OCI-LY3 (cell line): ENCODE measurements at regions not wholly inside any gene's neighbourhood (a gene's known extent, or its start where the extent isn't known, plus 50 kb on each side); places are given as distances from the start of the nearest gene placed in this dataset.

Source experiments
- H2AFZ ChIP-seq: fragments of 200-600, 300-600 bp; shearing (Covaris generic); 2 replicates; pipeline ENCODE4 v1.6.0; 2014; ENCODE audit warnings: antibody characterized with exemption, low read depth, low read length
- H3K27ac ChIP-seq: fragments of 200-600, 300-600 bp; sonication (generic); 2 replicates; pipeline ENCODE4 v1.5.1; 2014; ENCODE audit warnings: mild to moderate bottlenecking, low read length, moderate library complexity, mixed read lengths
- H3K27me3 ChIP-seq: fragments of 200-600, 300-600 bp; sonication (generic); 2 replicates; pipeline ENCODE4 v1.6.1; 2014; ENCODE audit warnings: low read depth, low read length, mixed read lengths
- H3K36me3 ChIP-seq: fragments of 200-600, 300-600 bp; sonication (generic); replicated peaks from 2 replicates; pipeline ENCODE3; 2014; ENCODE audit warnings: low read depth, low read length, mixed read lengths
- H3K4me1 ChIP-seq: fragments of 300-600, 200-600 bp; sonication (generic); 2 replicates; pipeline ENCODE4 v1.6.1; 2014; ENCODE audit warnings: low read length, mixed read lengths
- H3K4me2 ChIP-seq: fragments of 200-600, 300-600 bp; sonication (generic); 2 replicates; pipeline ENCODE4 v1.6.1; 2014; ENCODE audit warnings: low read length, mixed read lengths
- H3K4me3 ChIP-seq: fragments of 300-600, 200-600 bp; sonication (generic); 2 replicates; pipeline ENCODE4 v1.5.1; 2014; ENCODE audit warnings: antibody characterized with exemption, mild to moderate bottlenecking, low read length, moderate library complexity
- H3K79me2 ChIP-seq: fragments of 300-600, 200-600 bp; shearing (Covaris generic); 2 replicates; pipeline ENCODE4 v1.6.1; 2014; ENCODE audit warnings: mild to moderate bottlenecking, low read length, mixed read lengths
- H3K9ac ChIP-seq: fragments of 300-600, 200-600 bp; shearing (Covaris generic); 2 replicates; pipeline ENCODE4 v1.6.0; 2014; ENCODE audit warnings: mild to moderate bottlenecking, low read length, moderate library complexity
- H3K9me3 ChIP-seq: fragments of 200-600, 300-600 bp; shearing (Covaris generic); 2 replicates; pipeline ENCODE4 v1.6.1; 2014; ENCODE audit warnings: low read length, mixed read lengths; ENCODE audit not compliant: insufficient read depth
- H4K20me1 ChIP-seq: fragments of 200-600, 300-600 bp; sonication (generic); 2 replicates; pipeline ENCODE4 v1.6.1; 2016; ENCODE audit warnings: low read length, mixed read lengths; ENCODE audit not compliant: insufficient read depth
- CTCF ChIP-seq: fragments of 200-600, 300-600 bp; sonication (generic); IDR thresholded peaks from 2 replicates; pipeline ENCODE4 v1.5.1; 2014; ENCODE audit warnings: antibody characterized with exemption, low read length, low read depth
- EZH2phosphoT487 ChIP-seq: fragments of 200-600 bp; shearing (Covaris generic); IDR thresholded peaks from 2 replicates; pipeline ENCODE4 v1.6.1; 2018; ENCODE audit warnings: antibody characterized with exemption, mixed run types, low read depth

GRCh38 chr2:16209799-16210198 lies 269.4 kb downstream of the MYCN start:
- no peak overlapping the region for H3K4me3 ChIP-seq
- no peak overlapping the region for H3K4me2 ChIP-seq
- no peaks in the 10 kb centered on the region for H3K4me1 ChIP-seq
- TF ChIP-seq EZH2phosphoT487 (no peak), CTCF (no peak)
- H3K36me3 ChIP-seq = no peaks in the 10 kb centered on the region
- H3K27me3 ChIP-seq = no peaks in the 10 kb centered on the region
- H2AFZ ChIP-seq = no peak overlapping the region
- no peaks in the 10 kb centered on the region for H3K79me2 ChIP-seq
- H3K27ac ChIP-seq = no peak overlapping the region
- no peaks in the 10 kb centered on the region for H4K20me1 ChIP-seq
- H3K9ac ChIP-seq = no peak overlapping the region
- no peaks in the 10 kb centered on the region for H3K9me3 ChIP-seq

DNA sequence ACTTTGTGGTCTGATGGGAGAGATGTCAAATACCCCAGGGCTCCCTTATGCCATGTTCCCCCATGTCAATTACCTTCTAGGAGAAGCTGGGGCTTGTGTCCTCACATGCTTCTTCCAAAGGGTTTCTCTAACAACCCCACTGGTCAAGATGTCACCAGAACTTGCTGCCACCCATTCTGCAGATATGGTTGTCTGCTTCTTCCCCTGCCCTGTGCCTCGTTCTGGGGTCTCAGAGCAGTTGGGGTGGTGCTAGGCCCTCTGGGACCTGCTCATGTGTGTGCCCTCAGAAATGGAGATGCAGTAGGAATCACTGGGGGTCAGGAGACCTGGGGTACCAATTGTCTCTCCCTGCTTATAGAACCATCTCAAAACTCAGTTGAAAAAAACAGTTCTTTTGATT lies 268.6 kb downstream of the MYCN start:
- Histone ChIP-seq H3K9ac (no peak overlapping the region), H3K27ac (no peak overlapping the region), H3K9me3 (no peaks in the 10 kb centered on the region), H3K4me2 (no peak overlapping the region), H4K20me1 (no peaks in the 10 kb centered on the region), H3K27me3 (no peaks in the 10 kb centered on the region), H3K4me1 (no peaks in the 10 kb centered on the region), H3K4me3 (no peak overlapping the region), H3K79me2 (no peaks in the 10 kb centered on the region), H2AFZ (no peak overlapping the region), H3K36me3 (no peaks in the 10 kb centered on the region)
- TF ChIP-seq CTCF = no peak
- no peak for TF ChIP-seq EZH2phosphoT487

GRCh38 chr2:16208241-16208797 lies 268.0 kb downstream of the MYCN start:
- TF ChIP-seq EZH2phosphoT487 = no peak
- no peak for TF ChIP-seq CTCF
- Histone ChIP-seq H3K4me1 (no peaks in the 10 kb centered on the region), H3K79me2 (no peaks in the 10 kb centered on the region), H4K20me1 (no peaks in the 10 kb centered on the region), H2AFZ (no peak overlapping the region), H3K4me3 (no peak overlapping the region), H3K9me3 (no peaks in the 10 kb centered on the region), H3K9ac (no peak overlapping the region), H3K4me2 (no peak overlapping the region), H3K36me3 (no peaks in the 10 kb centered on the region), H3K27ac (no peak overlapping the region), H3K27me3 (no peaks in the 10 kb centered on the region)

DNA sequence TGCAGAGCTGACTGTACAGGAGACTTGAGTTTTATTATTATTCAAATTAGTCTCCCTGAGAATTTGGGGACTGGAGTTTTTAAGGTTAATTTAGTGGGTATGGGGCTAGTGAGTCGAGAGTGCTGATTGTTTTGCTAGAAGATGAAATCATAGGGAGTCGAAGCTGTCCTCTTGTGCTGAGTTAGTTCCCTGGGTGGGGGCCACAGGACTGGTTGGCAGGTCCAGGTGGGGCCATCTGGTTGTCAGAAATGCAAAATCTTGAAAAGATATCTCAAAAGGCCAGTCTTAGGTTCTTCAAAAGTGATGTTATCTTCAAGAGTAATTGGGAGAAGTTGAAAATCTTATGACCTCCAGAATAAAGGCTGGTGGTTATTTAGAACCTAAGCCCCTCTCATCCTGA lies 267.3 kb downstream of the MYCN start:
- Histone ChIP-seq H3K79me2 (no peaks in the 10 kb centered on the region), H3K27me3 (no peaks in the 10 kb centered on the region), H3K27ac (no peak overlapping the region), H3K9me3 (no peaks in the 10 kb centered on the region), H3K36me3 (no peaks in the 10 kb centered on the region), H3K4me1 (no peaks in the 10 kb centered on the region), H3K9ac (no peak overlapping the region), H2AFZ (no peak overlapping the region), H3K4me3 (no peak overlapping the region), H4K20me1 (no peaks in the 10 kb centered on the region), H3K4me2 (no peak overlapping the region)
- TF ChIP-seq CTCF (no peak), EZH2phosphoT487 (no peak)
